K562 (cell line): ENCODE measurements at regions not wholly inside any gene's neighbourhood (a gene's known extent, or its start where the extent isn't known, plus 50 kb on each side); places are given as distances from the start of the nearest gene placed in this dataset.

Source experiments
- FOSL1 ChIP-seq: fragments of 200-800 bp; sonication (Bioruptor generic); conservative IDR thresholded peaks from 2 replicates; pipeline ENCODE4 v1.6.1; 2016; ENCODE audit warnings: missing genetic modification characterization, missing compliant biosample characterization
- ZNF76 ChIP-seq: fragments of 250-450 bp; sonication (Bioruptor Pico); IDR thresholded peaks from 2 replicates; pipeline ENCODE4 v1.4.0; 2020; ENCODE audit warnings: mild to moderate bottlenecking, moderate library complexity, borderline replicate concordance

GRCh38 chr3:194251007-194251406 lies 100.1 kb downstream of the CPN2 start:
- no peak for TF ChIP-seq ZNF76 (CRISPR knock-in tag)
- no peak for TF ChIP-seq FOSL1 (tag)
